PC-3 (cell line): ENCODE measurements at regions not wholly inside any gene's neighbourhood (a gene's known extent, or its start where the extent isn't known, plus 50 kb on each side); places are given as distances from the start of the nearest gene placed in this dataset.

ENCODE experiments used
- ATAC-seq: fragments of 200-7000 bp; cut with Tn5 transposase; 2 replicates; pipeline ENCODE4 v1.9.1; 2020; ENCODE audit warnings: mild to moderate bottlenecking, moderate library complexity
- BruUV-seq: library from RNA; stranded (reverse); fragments of 400-500 nt; replicated peaks from 2 replicates; lab custom pipeline; 2021; lab: Mats Ljungman, UMichigan
- CTCF ChIA-PET: fragments of 300-600 bp; sonication (Branson Sonifier 250); formaldehyde crosslinking; loops from one replicate; lab custom pipeline; 2022; ENCODE audit warnings: antibody characterized with exemption; lab: Charles Lee
- POLR2A ChIA-PET: fragments of 300-600 bp; sonication (Branson Sonifier 250); formaldehyde crosslinking; loops from one replicate; lab custom pipeline; 2022; ENCODE audit warnings: antibody characterized with exemption; ENCODE audit not compliant: unreplicated experiment; lab: Charles Lee
- DNase-seq: peaks from one replicate; pipeline ENCODE4 v3.0.0-alpha.2; 2015
- H2AFZ ChIP-seq: fragments of 300-600 bp; sonication (generic); 2 replicates; pipeline ENCODE4 v1.6.0; 2016; ENCODE audit warnings: antibody characterized with exemption, low read length
- H3F3A ChIP-seq: fragments of 300-600 bp; sonication (generic); one replicate; pipeline ENCODE4 v1.6.0; 2017; ENCODE audit warnings: antibody characterized with exemption, low read length, control low read depth, mild to moderate bottlenecking; ENCODE audit not compliant: unreplicated experiment
- H3K27ac ChIP-seq: fragments of 300-600 bp; sonication (generic); 2 replicates; pipeline ENCODE4 v1.5.1; 2016; ENCODE audit warnings: mild to moderate bottlenecking, low read length
- H3K27me3 ChIP-seq: fragments of 300-600 bp; sonication (generic); 2 replicates; pipeline ENCODE4 v1.6.1; 2016; ENCODE audit warnings: low read length, mixed read lengths
- H3K36me3 ChIP-seq: fragments of 300-600 bp; sonication (generic); 2 replicates; pipeline ENCODE4 v1.6.1; 2016; ENCODE audit warnings: low read depth, mixed run types, low read length, mixed read lengths
- H3K4me1 ChIP-seq: fragments of 300-600 bp; sonication (generic); 2 replicates; pipeline ENCODE4 v1.5.1; 2016; ENCODE audit warnings: low read length; ENCODE audit not compliant: insufficient read depth
- H3K4me2 ChIP-seq: fragments of 300-600 bp; sonication (generic); 2 replicates; pipeline ENCODE4 v1.6.0; 2016; ENCODE audit warnings: low read length
- H3K4me3 ChIP-seq: fragments of 300-600 bp; sonication (generic); 2 replicates; pipeline ENCODE4 v1.5.1; 2016; ENCODE audit warnings: mild to moderate bottlenecking, low read length, mixed read lengths
- H3K79me2 ChIP-seq: fragments of 300-600 bp; sonication (generic); 2 replicates; pipeline ENCODE4 v1.6.1; 2017; ENCODE audit warnings: low read length, mixed read lengths
- H3K9ac ChIP-seq: fragments of 300-600 bp; sonication (generic); 2 replicates; pipeline ENCODE4 v1.6.0; 2016; ENCODE audit warnings: mild to moderate bottlenecking, low read length
- H3K9me2 ChIP-seq: fragments of 300-600 bp; sonication (generic); replicated peaks from 2 replicates; pipeline ENCODE4 v1.6.1; 2016; ENCODE audit warnings: mixed run types, low read length, mixed read lengths
- H3K9me3 ChIP-seq: fragments of 300-600 bp; sonication (generic); 2 replicates; pipeline ENCODE4 v1.6.1; 2016; ENCODE audit warnings: low read length, mixed read lengths
- H4K20me1 ChIP-seq: fragments of 300-600 bp; sonication (generic); 2 replicates; pipeline ENCODE4 v1.6.1; 2016; ENCODE audit warnings: low read length, mixed read lengths
- EZH2 ChIP-seq: fragments of 300-600 bp; sonication (generic); IDR thresholded peaks from one replicate; pipeline ENCODE4 v1.6.1; 2017; ENCODE audit warnings: antibody characterized with exemption, mild to moderate bottlenecking, low read length; ENCODE audit not compliant: unreplicated experiment
- EZH2phosphoT487 ChIP-seq: fragments of 300-600 bp; sonication (generic); IDR thresholded peaks from 2 replicates; pipeline ENCODE4 v1.6.1; 2018; ENCODE audit warnings: mild to moderate bottlenecking, antibody characterized with exemption, low read length, borderline replicate concordance
- intact Hi-C: fragments of 100-400 bp; cut with micrococcal nuclease; formaldehyde crosslinking; loops from 2 replicates; pipeline ENCODE4 v1.9.0; 2023
- TF ChIP-seq, protein P1 (sequence below): fragments of 300-600 bp; sonication (generic); conservative IDR thresholded peaks from 2 replicates; pipeline ENCODE4 v1.5.1; 2017; ENCODE audit warnings: antibody characterized with exemption, low read depth, mild to moderate bottlenecking, low read length

DNA sequence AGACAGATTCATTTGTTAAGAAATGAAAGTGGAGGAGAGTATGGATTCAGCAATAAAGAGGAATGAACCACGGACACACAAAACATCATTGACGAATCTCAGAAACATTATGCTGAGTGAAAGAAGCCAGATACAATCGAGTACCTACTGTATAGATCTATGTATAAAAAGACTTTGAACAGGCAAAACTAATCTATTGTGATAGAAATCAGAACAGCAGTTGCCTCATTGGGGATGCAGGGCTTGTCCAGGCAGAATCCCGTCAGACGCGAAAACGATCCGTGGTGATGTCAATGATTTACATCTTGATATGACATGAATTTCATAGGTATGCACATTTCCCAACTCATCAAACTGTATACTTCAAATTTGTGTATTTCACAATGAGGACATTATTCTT is 265.2 kb downstream of the CBLN4 start:
- no peak overlapping the region for H3K27ac ChIP-seq
- no peak overlapping the region for H2AFZ ChIP-seq
- H3K9me3 ChIP-seq: peaks cover 42% of the 10 kb centered on the region
- H3K9ac ChIP-seq: no peak overlapping the region
- ChIA-PET CTCF (no interaction called here), POLR2A (no interaction called here)
- H3K4me2 ChIP-seq: no peak overlapping the region
- no peak overlapping the region for H3K4me3 ChIP-seq
- ATAC-seq (no peak), DNase-seq (no peak)
- no peaks in the 10 kb centered on the region for H3K9me2 ChIP-seq
- H4K20me1 ChIP-seq: no peaks in the 10 kb centered on the region
- no peaks in the 10 kb centered on the region for H3K4me1 ChIP-seq
- H3K27me3 ChIP-seq: no peaks in the 10 kb centered on the region
- BruUV-seq: no TSS peak
- TF ChIP-seq EZH2phosphoT487: no peak
- no peak for TF ChIP-seq EZH2
- TF ChIP-seq, protein P1, sequence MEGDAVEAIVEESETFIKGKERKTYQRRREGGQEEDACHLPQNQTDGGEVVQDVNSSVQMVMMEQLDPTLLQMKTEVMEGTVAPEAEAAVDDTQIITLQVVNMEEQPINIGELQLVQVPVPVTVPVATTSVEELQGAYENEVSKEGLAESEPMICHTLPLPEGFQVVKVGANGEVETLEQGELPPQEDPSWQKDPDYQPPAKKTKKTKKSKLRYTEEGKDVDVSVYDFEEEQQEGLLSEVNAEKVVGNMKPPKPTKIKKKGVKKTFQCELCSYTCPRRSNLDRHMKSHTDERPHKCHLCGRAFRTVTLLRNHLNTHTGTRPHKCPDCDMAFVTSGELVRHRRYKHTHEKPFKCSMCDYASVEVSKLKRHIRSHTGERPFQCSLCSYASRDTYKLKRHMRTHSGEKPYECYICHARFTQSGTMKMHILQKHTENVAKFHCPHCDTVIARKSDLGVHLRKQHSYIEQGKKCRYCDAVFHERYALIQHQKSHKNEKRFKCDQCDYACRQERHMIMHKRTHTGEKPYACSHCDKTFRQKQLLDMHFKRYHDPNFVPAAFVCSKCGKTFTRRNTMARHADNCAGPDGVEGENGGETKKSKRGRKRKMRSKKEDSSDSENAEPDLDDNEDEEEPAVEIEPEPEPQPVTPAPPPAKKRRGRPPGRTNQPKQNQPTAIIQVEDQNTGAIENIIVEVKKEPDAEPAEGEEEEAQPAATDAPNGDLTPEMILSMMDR: no peak
- no peaks in the 10 kb centered on the region for H3K79me2 ChIP-seq
- intact Hi-C loops: no loop called here
- H3F3A ChIP-seq: no peaks in the 10 kb centered on the region
- H3K36me3 ChIP-seq: no peaks in the 10 kb centered on the region

DNA sequence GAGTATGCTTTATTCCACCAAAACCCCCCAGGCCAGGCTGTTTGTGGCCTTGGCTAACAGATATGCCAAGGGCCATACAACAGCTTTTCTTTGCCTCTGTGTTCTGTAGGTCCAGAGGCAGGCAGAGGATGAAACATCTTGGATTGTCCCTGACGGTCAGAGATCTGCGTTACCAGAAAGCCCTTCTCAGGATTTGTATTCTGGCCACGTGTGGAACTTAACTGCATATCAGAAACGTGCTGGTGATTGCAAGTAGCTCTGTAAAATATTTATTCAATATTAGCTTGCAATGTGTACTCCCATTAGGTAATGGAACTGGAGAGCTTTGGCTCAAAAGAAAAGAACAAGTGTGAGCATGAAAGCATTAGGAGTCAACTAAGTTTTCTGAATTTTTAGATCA is 275.0 kb downstream of the CBLN4 start:
- intact Hi-C loops: no loop called here
- no peak overlapping the region for H3K4me3 ChIP-seq
- BruUV-seq: no TSS peak

DNA sequence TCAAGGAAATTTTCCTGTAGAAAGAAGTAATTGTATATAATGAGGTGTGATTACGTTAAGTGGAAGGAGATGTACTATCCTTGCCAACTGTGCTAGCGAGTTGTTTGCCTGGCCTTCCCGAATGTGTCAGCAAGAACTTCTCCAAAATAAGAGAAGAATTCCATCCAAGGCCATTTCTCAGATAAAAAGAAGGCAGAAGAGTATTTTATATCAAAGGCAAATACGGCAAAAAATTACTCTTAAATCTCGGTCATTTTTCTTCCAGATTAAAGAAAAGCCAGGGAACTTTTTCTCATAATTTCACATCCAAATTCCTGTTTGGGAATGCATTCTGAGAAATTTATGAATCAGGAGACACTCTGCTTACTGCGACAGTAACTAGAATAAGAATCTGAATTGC is 290.6 kb downstream of the CBLN4 start:
- CTCF ChIA-PET: no interaction called here
- Histone ChIP-seq H3K27me3 (no peaks in the 10 kb centered on the region), H3K36me3 (no peaks in the 10 kb centered on the region), H4K20me1 (no peaks in the 10 kb centered on the region), H3K4me1 (no peaks in the 10 kb centered on the region), H3K27ac (no peak overlapping the region), H3K9me3 (peaks cover 20% of the 10 kb centered on the region), H2AFZ (no peak overlapping the region), H3K9ac (no peak overlapping the region), H3K79me2 (no peaks in the 10 kb centered on the region), H3K9me2 (no peaks in the 10 kb centered on the region), H3K4me2 (no peak overlapping the region), H3F3A (no peaks in the 10 kb centered on the region), H3K4me3 (no peak overlapping the region)
- DNase-seq: no peak
- BruUV-seq: no TSS peak
- TF ChIP-seq EZH2phosphoT487 (no peak), EZH2 (no peak)
- TF ChIP-seq, protein P1: no peak
- POLR2A ChIA-PET: no interaction called here
- ATAC-seq: no peak
- intact Hi-C loops: no loop called here

More for the DNA sequence above, 275.0 kb downstream of the CBLN4 start:
- DNase-seq: no peak
- Histone ChIP-seq H2AFZ (no peak overlapping the region), H3F3A (no peaks in the 10 kb centered on the region), H3K9me2 (no peaks in the 10 kb centered on the region), H3K4me1 (no peaks in the 10 kb centered on the region), H3K9ac (no peak overlapping the region), H3K27ac (no peak overlapping the region), H4K20me1 (no peaks in the 10 kb centered on the region), H3K36me3 (no peaks in the 10 kb centered on the region), H3K4me2 (no peak overlapping the region), H3K79me2 (no peaks in the 10 kb centered on the region), H3K9me3 (peaks cover 39% of the 10 kb centered on the region), H3K27me3 (no peaks in the 10 kb centered on the region)
- ChIA-PET CTCF (no interaction called here), POLR2A (no interaction called here)
- no peak for ATAC-seq
- TF ChIP-seq EZH2 (no peak), EZH2phosphoT487 (no peak)
- TF ChIP-seq, protein P1: no peak
